Prostate gland (tissue), 2 donors: ENCODE measurements at regions not wholly inside any gene's neighbourhood (a gene's known extent, or its start where the extent isn't known, plus 50 kb on each side); places are given as distances from the start of the nearest gene placed in this dataset.

ENCODE experiments used
- DNase-seq: peaks from one replicate; pipeline ENCODE4 v3.0.0-alpha.2; 2019; ENCODE audit warnings: low spot score
- H3K27ac ChIP-seq, 2 donors: fragments of 200-600 bp; sonication (generic); 2 replicates each; pipeline ENCODE4 v1.5.1; 2017 to 2019
- H3K27me3 ChIP-seq: fragments of 200-600 bp; sonication (generic); replicated peaks from 2 replicates; pipeline ENCODE4 v1.5.1; 2019; ENCODE audit not compliant: insufficient read depth
- H3K36me3 ChIP-seq, 2 donors: fragments of 200-600 bp; sonication (generic); 1 replicate in 1 of 2; 2 replicates in 1 of 2; pipeline versions ENCODE4 v1.5.1 to v1.8.1; 2017 to 2019
- H3K4me1 ChIP-seq: fragments of 200-600 bp; sonication (generic); replicated peaks from 2 replicates; pipeline ENCODE4 v1.5.1; 2019
- H3K4me3 ChIP-seq, 2 donors: fragments of 200-600 bp; sonication (generic); 2 replicates each; pipeline ENCODE4 v1.5.1; 2017 to 2019
- H3K9me3 ChIP-seq: fragments of 200-600 bp; sonication (generic); 2 replicates; pipeline ENCODE4 v1.5.1; 2017
- CTCF ChIP-seq, 4 experiments: fragments of 200-600 bp in 2 of 4; fragments of 450-650 bp in 2 of 4; sonication (generic) in 2 of 4; IDR thresholded peaks; 1 replicate in 3 of 4; 2 replicates in 1 of 4; pipeline ENCODE4 v1.5.1; 2016 to 2019; ENCODE audit warnings: antibody characterized with exemption in 4 of 4, mild to moderate bottlenecking in 2 of 4, moderate library complexity in 2 of 4
- POLR2A ChIP-seq: fragments of 450-650 bp; IDR thresholded peaks from one replicate; pipeline ENCODE4 v1.6.1; 2016; ENCODE audit warnings: antibody characterized with exemption, mild to moderate bottlenecking
- POLR2AphosphoS5 ChIP-seq: sonication (generic); formaldehyde crosslinking; IDR thresholded peaks from one replicate; pipeline ENCODE4 v1.6.1; 2017; ENCODE audit warnings: antibody characterized with exemption
- WGBS: methylation state at CpG from one replicate; pipeline ENCODE4 v1.1.5; 2018; 5-methylcytosine and 5-hydroxymethylcytosine counted together
- intact Hi-C: fragments of 100-400 bp; cut with DNase I; formaldehyde crosslinking; loops from one replicate; pipeline ENCODE4 v1.14.2; 2022

- Histone ChIP-seq H3K27ac (no peak overlapping the region), H3K4me1 (no peaks in the 10 kb centered on the region), H3K36me3 (no peaks in the 10 kb centered on the region), H3K4me3 (no peak overlapping the region), H3K27me3 (no peaks in the 10 kb centered on the region), H3K9me3 (no peaks in the 10 kb centered on the region)
- intact Hi-C loops = no loop called here
- WGBS = 90% methylated on average over 18 of the region's 18 CpGs
- no peak for TF ChIP-seq CTCF (IDR thresholded peaks at IDR 0.05)
- no peak for TF ChIP-seq POLR2AphosphoS5
- no peak for TF ChIP-seq POLR2A
- DNase-seq = no peak
These were observed 112.1 kb downstream of the ZIC5 start for GRCh38 chr13:99859178-99860177.

GRCh38 chr13:99857738-99858137 is 113.8 kb downstream of the ZIC5 start:
- DNase-seq = no peak
- no peaks in the 10 kb centered on the region for H3K9me3 ChIP-seq
- H3K4me3 ChIP-seq = no peak overlapping the region
- H3K4me1 ChIP-seq = no peaks in the 10 kb centered on the region
- no peaks in the 10 kb centered on the region for H3K27me3 ChIP-seq
- intact Hi-C loops = no loop called here
- H3K27ac ChIP-seq = no peak overlapping the region
- H3K36me3 ChIP-seq = no peaks in the 10 kb centered on the region
- TF ChIP-seq CTCF (IDR thresholded peaks at IDR 0.05) (no peak), POLR2AphosphoS5 (no peak), POLR2A (no peak)

- Histone ChIP-seq H3K36me3 (no peaks in the 10 kb centered on the region), H3K27ac (no peak overlapping the region), H3K4me3 (no peak overlapping the region), H3K4me1 (no peaks in the 10 kb centered on the region), H3K9me3 (no peaks in the 10 kb centered on the region), H3K27me3 (no peaks in the 10 kb centered on the region)
- TF ChIP-seq CTCF (IDR thresholded peaks at IDR 0.05) (no peak), POLR2AphosphoS5 (no peak), POLR2A (no peak)
- intact Hi-C loops = no loop called here
- 56% methylated on average over 9 of the region's 9 CpGs for WGBS
- no peak for DNase-seq
These were observed 115.8 kb downstream of the ZIC5 start for GRCh38 chr13:99855526-99856420.

- intact Hi-C loops = no loop called here
- TF ChIP-seq POLR2A (no peak), CTCF (IDR thresholded peaks at IDR 0.05) (no peak), POLR2AphosphoS5 (no peak)
- Histone ChIP-seq H3K9me3 (no peaks in the 10 kb centered on the region), H3K36me3 (no peaks in the 10 kb centered on the region), H3K4me3 (no peak overlapping the region), H3K27ac (no peak overlapping the region), H3K4me1 (no peaks in the 10 kb centered on the region), H3K27me3 (no peaks in the 10 kb centered on the region)
- 94% methylated on average over 13 of the region's 13 CpGs for WGBS
- no peak for DNase-seq
These were observed 117.2 kb downstream of the ZIC5 start for GRCh38 chr13:99854366-99854765.
